Hepatic stellate cell (primary cell): ENCODE measurements at regions not wholly inside any gene's neighbourhood (a gene's known extent, or its start where the extent isn't known, plus 50 kb on each side); places are given as distances from the start of the nearest gene placed in this dataset.

Experiments
- DNase-seq: peaks from one replicate; pipeline ENCODE4 v3.0.0; 2011; ENCODE audit warnings: low spot score

GRCh38 chr14:29123017-29123416 is 356.4 kb downstream of the FOXG1 start:
- no peak for DNase-seq

GRCh38 chr14:29126361-29126760 is 359.8 kb downstream of the FOXG1 start:
- DNase-seq, result no peak

DNA sequence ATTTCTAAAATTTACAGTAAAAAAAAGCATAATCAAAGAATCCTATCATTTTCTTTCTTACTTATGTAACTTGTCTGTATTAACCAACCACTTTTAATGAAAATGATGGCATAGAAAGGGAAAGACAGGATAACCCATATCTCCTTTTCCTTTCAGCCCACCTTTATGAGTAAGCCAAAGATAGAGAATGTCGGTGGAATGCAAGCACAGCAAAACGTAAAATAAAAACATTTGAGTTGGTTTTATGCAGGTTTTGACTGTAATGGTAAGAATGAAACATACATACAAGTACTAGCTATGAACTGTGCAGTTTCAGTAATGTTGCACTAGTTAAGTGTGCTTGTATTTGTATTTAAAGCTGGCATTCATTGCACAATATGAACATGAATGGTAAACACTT is 360.3 kb downstream of the FOXG1 start:
- no peak for DNase-seq

DNA sequence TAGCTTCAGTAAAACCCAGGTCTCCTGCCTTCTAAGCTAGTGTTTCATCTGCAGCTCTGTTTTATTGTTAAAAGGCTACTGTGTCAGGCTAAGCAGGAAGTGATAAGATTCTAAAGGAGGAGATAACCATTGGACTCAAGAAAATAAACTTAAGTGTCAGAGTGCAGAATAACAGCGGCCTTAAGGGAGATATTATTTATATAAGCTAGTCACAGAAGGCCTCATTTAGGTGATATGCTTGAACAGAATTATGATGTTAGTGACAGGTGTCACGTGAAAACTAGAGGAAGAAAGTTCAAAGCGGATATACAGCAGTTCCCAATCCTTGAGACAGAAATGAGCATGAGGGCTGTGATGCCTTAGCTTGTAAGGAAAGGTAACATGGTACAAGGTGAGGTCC is 373.4 kb downstream of the FOXG1 start:
- no peak for DNase-seq

GRCh38 chr14:29144621-29145020 is 378.0 kb downstream of the FOXG1 start:
- DNase-seq, result peak; percentile 45

- DNase-seq, result no peak
Measured at GRCh38 chr14:29148221-29148620, 381.6 kb downstream of the FOXG1 start.

GRCh38 chr14:29149798-29150197 is 383.2 kb downstream of the FOXG1 start:
- no peak for DNase-seq

GRCh38 chr14:29150659-29151058 is 384.1 kb downstream of the FOXG1 start:
- no peak for DNase-seq

GRCh38 chr14:29156096-29156495 is 389.5 kb downstream of the FOXG1 start:
- DNase-seq, result no peak

DNA sequence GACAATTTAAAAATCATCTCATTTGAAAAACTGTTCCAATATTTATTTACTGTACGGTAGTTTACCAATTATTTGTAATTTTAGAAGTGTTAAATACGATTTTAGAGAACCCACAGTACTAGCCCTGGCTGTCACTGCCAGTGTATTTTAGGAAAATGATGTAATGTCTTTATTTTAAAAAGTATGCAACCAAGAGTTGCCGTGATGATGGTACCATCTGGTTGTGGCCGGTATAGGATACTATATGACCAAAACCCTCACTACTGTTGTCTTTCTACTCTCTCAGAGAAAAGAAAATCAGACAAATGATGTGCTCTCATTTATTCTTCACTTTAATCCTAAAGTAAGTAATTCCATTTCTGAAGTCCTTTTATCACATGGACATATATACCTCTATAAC is 395.0 kb downstream of the FOXG1 start:
- DNase-seq, result no peak

GRCh38 chr14:29163109-29163508 is 396.5 kb downstream of the FOXG1 start:
- DNase-seq, result no peak

DNA sequence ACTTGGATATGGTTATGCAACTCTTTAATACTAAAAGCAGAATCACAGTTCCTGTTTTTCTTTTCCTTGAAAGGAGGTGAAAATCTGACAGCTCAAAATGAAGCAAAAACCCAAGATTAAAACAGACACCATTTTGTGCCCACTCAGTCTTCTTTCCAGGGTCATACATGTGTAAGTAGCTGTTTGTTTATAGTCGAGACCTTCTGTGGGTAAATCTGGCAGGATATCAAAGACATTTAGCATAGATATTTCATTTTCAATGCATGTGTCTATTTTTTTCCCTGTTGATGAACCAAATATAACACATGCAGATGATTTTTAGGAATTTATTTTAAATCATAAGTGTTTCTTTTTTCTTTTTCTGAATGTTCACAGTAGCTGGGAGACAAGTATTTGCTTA is 398.8 kb downstream of the FOXG1 start:
- DNase-seq, result no peak

GRCh38 chr14:29166507-29166906 is 399.9 kb downstream of the FOXG1 start:
- no peak for DNase-seq

DNA sequence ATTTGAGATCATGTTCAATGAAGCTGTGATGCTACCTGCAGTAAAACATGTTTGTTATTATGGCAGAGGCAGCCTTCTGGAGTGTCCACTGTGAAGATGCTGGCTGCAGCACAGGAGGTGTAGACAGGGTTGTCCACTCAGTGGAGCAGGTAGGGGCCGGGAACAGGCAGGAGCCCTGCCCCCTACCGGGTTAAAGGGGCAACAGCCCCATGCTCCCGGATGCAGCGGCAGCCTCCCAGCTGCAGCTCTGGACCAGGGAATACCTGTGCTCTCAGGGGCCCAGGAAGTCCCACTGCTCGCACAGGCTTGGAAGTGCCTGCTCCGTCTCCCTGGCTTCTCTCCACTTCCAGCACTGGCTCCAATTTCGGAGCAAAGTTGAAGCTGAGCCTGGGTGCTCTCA is 401.6 kb downstream of the FOXG1 start:
- no peak for DNase-seq

- no peak for DNase-seq
Measured at GRCh38 chr14:29169408-29169807, 402.8 kb downstream of the FOXG1 start.

DNA sequence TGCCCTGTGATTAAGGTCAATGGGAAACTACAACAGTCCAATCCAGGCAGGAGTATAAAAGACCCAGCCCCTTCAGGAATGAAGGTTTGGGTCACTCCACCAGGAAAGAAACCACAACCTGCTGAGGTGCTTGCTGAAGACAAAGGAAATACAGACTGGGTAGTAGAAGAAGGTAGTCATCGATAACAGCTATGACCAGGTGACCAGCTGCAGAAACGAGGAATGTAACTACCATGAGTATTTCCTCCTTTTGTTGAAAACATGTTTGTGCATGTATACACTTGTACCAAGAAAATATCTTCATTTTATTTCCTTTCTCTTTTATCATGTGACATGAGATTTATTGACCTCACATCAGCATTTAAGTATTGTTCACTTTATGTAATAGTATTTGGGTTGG is 409.1 kb downstream of the FOXG1 start:
- DNase-seq, result no peak

GRCh38 chr14:29176876-29177275 is 410.3 kb downstream of the FOXG1 start:
- DNase-seq, result no peak

DNA sequence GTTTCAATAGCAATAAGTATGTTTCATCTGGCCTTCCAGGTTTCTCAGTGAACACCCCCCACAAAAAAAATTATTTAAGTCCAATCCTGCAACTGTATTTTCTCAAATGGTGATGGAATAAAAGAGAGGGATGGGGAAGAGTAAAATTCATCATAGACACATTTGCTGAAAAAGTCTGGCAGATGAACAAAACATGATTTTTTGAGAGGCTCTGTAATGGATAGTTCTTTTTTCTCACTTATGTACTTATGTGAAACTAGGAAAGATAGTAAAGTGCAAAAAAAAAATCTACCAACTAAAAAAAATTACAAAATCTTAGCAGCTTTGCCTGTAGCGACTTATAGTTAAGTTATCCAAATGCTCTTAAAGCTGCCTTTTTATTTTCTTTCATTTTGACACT is 412.4 kb downstream of the FOXG1 start:
- DNase-seq, result no peak

- DNase-seq, result no peak
Measured at GRCh38 chr14:29191092-29191491, 424.5 kb downstream of the FOXG1 start.

DNA sequence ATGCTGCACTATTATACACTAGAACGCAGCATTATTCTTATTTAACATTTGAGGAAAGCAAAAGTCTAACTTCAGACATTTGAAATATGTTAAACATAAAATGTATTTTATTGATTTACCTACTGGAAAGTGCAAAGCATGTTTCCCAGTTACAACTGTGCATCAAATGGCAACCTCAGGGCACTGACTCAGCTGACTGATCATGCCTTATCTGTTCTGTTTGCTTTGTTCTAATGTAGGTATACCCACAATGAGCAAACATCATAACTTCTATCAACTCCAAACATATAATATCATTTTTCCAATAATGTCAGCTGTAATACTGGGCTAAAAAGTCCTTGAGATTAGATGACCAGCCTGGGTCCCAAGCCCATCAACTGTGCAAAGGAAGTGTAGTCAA is 431.0 kb downstream of the FOXG1 start:
- no peak for DNase-seq

DNA sequence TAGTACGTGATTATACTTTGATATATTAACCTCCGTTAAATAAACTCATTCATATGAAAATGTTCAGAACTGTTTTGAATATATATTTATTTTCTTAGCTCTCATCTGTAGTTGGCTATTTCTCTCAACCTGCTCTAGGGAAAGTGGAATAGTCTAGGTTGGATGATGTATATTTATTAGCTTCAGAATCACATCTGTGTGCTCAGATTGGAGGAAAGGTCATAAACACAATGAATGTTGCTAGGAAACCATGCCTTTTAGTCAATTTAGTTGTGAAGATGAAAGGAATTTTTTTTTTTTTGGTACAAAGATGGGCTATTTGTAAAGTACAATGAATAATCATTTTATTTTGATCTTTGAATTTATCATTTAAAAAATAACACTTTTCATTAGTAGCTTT is 439.1 kb downstream of the FOXG1 start:
- no peak for DNase-seq

GRCh38 chr14:29215853-29216252 is 449.3 kb downstream of the FOXG1 start:
- DNase-seq, result no peak

DNA sequence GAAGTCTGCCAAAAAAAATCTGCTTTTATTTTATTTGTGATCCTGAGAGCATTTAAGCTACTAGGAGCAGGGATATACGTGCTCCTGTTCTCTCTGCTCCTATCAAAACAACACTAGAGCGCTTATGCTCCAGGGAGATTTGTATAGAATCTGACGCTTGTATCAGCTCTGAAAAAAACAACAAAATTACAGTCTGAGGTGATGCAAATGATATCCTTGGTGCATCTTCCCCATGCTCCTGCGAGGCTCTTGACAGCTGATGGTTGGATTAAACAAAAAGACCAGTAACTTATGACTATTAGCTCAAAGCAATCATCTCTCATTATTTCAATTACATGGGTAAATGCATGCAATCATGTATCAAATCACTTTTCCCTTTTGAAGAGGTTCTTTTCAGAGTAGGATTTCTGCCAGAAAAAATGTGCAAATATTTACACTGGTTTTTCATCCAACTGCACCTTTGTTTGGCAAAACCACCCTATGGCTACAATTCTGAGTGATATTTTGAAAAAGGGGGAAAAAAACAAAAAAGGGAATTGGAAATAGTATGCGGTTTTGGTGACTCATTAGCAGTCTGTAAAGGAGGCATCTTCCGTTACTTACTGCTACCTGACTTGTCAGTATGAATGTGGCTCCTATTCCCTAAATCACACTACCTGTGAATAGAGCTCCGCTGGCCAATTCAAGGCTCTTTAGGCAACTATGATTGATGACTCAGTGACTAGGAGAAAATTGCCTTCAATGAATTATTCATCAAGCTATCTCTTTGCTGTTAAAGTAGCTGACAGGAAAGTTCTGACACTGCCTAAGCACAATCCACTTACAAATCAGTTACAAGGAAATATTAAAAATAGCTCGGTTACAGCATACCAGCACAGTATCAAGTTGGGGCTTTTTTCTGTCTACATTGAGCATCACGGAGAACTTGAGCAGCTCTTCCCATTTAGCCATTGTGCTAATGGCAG is 450.0 kb downstream of the FOXG1 start:
- DNase-seq, result no peak

- no peak for DNase-seq
Measured at GRCh38 chr14:29217813-29218450, 451.3 kb downstream of the FOXG1 start.
